Hematopoietic multipotent progenitor cell treated with erythropoietin and hydrocortisone succinate and interleukin-3 and kit ligand, for 6 days (in vitro differentiated cells): ENCODE measurements at regions not wholly inside any gene's neighbourhood (a gene's known extent, or its start where the extent isn't known, plus 50 kb on each side); places are given as distances from the start of the nearest gene placed in this dataset.

Experiments
- DNase-seq: peaks from one replicate; pipeline ENCODE4 v3.0.0-alpha.2; 2015

DNA sequence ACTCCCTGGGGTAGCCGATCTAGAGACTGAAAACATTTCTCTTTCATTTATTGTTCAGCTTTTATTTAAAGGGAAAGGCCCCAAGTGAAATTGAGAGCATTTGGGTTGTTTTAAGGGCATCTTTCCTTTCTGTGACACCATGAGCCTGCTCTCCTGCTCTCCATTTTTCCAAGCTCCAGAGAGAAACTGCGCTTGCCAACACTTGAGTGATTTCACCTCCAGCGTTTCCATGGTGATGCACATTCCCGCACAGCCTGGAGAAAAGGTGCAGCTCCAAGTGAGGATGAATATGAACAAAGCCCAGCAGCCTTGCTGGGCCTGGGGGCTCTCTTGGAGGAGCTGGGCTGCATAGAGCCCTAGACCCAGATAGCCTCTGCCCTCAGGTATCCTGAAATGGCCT is 159.2 kb upstream of the PPP2R3A start:
- no peak for DNase-seq

DNA sequence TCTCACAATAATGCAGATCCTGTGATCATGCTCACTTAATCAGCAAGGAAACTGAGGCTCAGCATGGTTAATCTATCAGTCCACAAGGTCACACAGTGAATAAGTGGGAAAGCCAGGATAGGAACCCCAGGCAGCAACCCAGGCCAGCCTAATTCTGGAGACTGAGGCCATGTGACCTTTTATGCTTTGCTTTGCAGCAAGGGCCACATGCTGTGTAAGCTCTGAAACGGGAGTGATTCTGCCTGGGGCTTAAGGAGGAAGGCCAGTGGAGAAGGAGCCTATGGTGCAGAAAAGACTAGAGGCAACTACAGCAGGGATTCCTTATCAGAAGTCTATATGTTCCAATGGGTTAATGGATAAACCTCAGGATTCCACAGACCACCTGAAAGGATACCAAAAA is 157.6 kb upstream of the PPP2R3A start:
- DNase-seq, result no peak

DNA sequence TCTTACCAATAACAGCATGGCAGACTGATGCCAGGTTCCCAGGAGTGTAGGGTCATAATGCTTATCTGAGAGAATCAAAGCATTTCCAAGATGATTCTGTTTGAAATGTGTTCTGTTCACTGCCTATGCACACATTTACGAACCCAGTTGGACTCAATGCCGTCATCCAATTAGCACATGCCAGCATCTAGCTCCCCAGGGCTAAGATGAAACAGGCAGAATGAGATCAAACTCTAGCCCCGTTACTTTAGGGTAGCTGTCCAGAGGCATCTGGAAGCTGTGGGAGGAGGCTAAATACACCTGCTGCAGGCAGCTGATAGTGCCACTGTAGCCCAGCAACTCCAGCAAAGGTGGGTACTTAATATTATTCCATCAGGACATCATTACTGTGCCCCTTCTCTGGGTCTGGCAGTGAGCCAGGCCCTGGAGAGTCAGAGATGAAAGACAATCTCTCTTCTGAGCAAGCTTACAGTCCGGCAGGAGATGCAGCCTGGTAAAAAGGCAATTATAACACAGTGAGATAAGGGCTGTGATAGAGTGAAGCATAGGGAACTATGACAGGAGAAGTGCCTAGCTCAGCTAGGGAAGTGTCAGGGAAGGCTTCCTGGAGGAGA is 156.4 kb upstream of the PPP2R3A start:
- DNase-seq, result no peak

DNA sequence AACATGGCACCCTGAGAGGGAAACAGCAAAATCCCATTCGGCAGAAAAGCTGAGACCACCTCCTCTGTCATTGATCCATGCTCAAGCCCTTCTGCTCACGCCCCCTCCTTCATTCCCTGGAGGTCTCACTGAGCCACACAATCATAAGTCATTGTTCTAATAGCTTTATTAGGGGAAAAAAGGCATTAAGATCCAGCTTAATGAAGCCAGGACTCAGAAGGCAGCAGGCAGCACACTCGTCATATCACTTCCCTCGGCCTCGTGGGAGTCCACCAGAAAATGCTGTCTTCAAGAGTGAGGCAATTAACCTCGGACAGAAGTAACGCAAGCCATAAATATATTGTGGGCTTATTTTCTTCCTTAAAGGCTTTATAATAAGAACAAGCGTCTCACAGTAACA is 153.9 kb upstream of the PPP2R3A start:
- DNase-seq, result no peak

DNA sequence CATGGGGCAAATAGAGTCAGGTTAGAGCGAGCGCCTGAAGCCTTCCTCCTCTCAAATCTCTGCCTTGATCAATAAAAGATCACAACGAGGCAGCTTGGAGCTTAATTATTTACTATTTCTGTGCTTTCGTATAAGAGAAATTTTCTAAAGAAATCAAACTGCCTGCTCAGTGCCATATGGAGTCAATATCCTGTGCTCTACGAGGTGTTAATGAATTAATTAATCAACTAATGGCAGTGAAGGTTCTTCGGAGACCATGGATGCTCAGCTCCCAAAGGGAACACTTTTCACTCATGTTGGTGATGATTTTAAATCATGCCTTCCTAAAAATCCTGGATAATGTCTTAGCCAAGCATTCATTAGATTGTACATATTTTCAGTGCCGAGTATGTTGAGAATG is 153.5 kb upstream of the PPP2R3A start:
- no peak for DNase-seq

DNA sequence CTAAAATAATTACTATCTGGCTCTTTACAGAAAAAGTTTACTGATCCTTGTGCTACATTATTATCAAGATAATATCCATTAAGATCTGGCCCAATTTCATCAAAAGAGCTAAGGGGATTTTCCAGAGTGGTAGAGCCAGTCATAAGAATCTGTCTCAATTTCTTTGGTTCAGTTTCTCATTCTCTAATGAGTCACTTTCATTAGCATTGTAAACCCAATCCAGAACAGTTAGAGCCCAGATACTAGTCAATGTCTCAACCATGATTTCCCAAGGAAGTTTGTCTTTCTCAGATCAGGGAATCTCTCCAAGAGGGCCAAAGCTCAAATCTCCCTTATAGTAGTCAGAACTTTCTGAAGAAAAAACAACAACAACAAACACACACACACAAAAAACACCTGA is 131.1 kb upstream of the PPP2R3A start:
- no peak for DNase-seq

DNA sequence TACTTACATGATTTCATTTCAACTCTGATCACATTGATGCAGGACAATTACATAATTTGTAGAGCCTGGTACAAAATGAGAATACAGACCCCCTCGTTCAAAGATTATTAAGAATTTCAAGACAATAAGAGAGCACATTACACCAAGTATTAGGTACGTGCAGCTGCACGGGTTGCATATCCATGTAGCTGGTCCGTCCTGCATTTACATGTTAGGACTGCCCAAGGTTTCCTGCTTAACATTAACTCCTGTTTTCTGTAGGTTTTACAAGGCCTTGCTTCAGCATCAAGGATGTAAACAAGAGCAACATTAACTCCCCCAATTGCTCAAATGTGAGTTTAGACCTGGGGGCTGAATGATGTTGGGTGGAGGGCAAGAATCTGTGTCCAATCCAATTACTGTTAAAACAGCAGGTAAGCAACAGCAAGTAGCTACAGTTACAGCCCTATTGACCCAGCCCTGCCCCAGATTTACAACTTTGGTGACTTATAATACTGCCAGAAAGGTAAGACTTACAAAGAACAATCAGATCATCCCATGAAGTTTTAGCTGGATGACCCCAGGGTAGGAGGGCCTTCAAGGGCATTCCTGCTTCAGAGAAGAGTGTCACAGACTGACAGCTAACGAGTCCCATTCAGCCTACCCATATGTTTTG is 127.4 kb upstream of the PPP2R3A start:
- DNase-seq, result no peak

DNA sequence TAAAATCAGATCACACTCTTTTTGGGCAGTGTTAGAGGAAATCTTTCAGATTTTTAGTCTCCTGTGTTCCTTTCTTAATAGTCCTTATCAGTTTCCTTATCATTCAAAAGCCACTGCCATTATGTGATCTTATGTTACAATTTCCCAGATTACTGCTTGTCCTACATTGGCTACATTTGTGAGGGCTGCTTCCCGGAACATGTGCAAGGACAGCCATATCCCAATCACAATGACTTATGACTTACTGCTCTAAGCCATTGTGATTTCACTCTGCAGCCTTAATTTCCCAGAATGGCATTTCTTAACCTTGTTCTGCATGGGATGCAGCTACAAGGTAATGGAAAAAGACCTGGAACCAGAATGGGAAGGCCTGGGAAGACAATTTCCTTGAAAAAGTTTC is 125.1 kb upstream of the PPP2R3A start:
- DNase-seq, result no peak

DNA sequence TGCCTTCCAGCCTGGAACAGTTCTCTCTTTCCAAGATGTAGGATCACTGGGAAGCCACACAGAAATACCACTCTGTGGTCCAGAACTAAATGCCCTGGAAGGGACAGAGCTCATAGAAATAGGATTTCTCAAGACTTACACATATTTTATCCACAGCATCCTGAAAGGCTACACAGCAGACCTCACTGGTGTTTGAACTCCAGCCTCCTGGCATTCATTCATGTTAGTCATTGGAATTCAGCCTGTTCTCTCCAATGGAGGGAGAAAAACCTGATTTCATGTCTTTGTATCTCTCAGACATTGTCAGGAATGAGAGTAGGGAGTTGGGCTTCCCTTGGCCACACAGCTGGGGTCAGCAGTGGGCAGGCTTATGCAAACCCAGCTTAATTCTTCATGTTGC is 121.1 kb upstream of the PPP2R3A start:
- DNase-seq, result no peak

DNA sequence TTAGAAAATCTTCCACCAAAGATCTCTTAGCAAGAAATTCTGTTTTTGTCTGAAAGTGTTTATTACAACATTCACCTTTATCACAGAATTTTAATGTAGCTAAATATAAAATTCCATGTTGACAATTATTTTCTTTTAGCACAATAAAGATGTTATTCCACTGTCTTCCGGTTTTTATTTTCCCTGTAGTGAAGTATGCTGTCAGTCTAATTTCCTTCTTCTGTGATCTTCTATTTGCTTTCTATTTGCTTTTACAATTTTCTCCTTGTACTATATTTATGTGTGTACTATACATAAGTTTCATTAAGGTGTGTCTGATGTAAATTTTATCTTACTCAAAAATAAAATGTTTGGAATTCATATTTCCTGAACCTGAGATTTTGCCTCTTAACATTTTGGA is 117.5 kb upstream of the PPP2R3A start:
- DNase-seq, result no peak

DNA sequence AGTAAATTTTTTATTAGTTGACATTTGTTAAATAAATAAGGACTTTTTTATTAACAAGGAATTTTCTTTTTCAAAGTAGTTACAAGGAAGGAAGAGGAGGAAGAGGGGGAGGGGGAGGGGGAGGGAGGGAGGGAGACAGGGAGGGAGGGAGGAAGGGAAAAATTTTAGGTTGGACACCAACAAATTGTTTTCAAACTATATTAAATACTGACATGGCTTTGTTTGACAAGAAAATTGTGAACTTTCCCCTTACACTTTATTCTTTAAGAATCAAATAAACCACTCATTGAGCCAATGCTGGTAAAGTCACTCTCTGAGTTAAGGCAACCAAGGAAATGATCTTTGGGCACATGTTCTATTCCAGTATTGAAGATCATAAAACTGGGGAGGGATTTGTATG is 115.7 kb upstream of the PPP2R3A start:
- no peak for DNase-seq

DNA sequence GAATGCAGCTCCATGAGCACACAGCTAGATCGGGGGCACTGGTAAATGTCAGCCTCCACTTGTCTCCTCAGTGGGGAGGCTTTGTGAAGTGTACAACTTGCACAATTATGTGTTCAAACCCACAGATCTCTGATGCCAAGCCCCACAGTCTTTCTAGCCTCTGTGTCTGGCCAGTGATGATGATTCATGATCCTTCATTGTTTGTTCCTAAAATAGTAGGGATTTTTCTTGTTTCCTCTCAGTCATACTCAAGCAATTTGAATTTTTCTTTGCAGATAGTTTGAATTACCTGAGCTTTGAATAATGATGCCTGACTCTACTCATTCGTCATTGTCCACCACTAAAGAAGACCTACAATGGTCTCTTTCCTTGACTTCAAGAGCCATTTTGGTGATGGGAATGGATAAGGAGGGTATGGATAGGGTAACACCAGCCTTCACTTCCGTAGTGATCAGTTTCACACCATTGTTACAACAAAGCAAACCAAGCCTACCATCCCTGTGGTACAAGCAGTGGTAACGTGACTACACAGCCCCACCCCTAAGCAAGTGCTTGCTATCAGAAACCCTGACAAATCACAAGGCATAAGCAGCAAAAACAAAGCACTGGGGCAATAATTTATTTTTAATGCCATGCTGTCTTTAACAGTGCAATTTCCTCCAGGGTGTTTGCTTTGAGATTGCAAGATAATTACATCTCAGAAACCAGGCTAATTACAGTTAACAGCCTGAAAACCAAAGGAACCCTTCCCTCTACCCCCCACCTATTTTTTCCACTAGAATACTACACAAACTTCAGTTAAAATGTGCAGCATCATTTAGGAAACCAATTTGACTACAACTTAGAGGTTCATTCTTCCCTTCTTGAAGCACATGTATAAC is 114.1 kb upstream of the PPP2R3A start:
- no peak for DNase-seq

DNA sequence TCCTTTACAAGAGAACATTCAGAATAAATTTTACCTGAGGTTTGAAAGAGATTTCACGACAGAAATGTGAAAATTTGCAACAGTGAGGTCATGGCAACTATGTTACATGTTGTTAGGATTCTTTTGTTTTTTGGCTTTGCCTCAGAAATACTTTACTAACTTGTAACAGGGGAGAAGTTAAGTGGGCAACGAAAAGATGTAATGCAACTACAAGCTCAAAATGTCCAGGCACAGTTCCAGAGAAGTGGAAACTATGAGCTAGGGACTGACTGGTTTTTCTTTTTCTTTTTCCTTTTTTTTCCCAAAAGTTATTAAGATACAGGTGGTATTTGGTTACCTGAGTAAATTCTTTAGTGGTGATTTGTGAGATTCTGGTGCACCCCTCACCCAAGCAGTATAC is 111.5 kb upstream of the PPP2R3A start:
- no peak for DNase-seq

DNA sequence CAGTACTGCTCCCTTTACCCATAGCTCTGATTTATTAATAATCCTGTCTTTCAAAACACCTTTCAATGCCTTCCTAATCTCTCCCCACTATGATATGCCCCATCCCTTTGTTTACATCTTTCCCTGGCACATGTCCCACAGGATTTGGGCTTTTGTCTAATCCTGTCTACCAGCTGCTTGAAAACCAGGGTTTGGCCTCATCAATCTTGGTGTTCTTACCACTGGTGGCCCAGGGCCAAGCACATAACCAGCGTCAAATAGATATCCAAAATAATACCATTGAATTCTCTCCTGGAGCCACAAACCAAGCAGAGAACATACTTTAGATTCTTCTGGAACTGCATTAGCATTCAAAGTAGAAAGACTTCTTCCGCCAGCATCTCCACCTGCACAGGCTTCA is 104.8 kb upstream of the PPP2R3A start:
- no peak for DNase-seq

DNA sequence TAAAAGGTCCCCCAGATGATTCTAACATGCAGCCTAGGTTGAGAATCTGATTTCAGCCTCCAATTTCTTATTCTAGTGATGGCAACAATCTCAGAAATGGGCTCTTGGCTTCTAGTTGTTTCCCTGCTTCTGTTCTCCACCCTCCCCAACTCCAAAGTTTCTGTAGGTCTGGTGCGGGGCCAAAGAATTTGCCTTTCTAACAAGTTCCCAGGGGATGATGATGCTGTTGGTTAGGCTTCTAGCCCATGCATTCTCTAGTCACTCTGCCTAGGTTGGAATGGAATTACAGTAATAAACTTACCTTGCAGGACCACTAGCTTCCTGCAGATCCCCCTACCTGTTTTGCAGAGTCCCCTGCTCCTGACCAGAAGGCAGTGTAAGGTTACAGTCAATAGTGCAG is 103.2 kb upstream of the PPP2R3A start:
- no peak for DNase-seq

DNA sequence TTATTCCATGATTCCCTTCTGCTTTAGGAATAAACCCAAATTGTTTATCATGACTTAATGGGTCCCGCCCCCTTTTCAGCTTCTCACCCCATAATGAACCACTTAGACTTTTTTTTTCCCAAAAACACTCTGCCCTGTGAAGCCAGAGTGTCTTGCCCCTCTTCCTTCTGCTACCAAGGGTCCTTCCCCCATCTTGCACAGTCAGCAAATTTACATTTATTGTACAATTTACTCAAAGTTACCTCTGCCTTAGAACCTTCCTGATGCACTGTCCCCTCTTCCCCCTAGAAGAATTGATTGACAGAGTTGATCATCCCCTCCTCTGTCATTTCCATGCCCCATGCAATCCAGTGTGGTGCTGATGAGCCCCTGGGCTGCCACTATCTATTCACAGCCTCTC is 101.5 kb upstream of the PPP2R3A start:
- DNase-seq, result no peak

DNA sequence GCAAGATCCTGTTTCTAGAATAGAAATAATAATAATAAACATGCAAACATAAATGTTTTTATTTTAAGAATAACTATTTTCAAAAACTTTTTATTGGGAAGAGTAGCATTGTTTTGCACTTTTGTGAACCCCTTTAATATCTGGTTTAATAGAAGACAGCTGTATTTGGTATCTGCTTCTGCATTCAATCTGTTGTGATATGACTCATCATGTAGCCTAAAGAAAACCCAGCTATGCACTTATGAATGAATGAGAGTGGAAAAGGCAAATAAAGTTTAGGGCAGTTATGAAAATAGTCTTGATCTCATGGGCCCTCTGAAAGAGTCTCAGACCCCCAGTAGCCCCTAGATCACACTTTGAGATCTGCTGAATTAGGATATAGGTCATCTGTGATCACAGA is 100.4 kb upstream of the PPP2R3A start:
- DNase-seq, result no peak

DNA sequence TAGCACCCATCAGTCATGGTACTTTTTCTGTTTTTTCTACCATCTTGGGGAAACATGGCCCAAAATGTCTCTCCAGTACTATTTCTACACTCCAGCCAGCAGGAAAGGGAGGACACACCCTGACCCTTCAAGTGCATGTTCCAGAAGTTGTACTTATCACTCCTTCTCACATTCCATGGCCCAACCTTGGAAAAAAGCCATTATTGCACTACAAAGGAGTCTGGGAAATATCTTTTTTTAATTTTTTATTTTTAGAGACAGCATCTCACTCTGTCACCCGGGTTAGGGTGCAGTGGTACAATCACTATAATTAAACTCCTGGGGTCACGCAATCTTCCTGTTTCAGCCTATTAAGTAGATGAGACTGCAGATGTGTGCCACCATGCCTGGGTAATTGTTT is 100.0 kb upstream of the PPP2R3A start:
- no peak for DNase-seq

DNA sequence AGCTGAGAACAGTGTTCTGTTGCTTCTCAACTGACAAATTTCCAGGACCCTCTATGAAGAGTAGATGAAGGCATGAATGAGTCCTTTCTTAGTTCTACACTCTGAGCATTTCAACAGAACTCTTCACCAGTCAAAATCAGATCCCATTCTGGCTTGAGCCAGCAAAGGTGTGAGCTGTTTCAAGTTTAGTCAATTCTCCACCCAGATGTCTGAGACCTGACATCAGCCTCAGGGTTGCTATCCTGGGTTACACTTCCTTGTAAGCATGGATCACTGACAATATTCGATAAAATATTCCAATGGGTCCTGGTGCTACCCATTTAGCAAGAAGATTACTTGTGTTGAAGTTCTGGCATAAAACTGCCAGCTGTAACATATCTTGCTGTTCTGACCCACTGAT is 97.6 kb upstream of the PPP2R3A start:
- no peak for DNase-seq

DNA sequence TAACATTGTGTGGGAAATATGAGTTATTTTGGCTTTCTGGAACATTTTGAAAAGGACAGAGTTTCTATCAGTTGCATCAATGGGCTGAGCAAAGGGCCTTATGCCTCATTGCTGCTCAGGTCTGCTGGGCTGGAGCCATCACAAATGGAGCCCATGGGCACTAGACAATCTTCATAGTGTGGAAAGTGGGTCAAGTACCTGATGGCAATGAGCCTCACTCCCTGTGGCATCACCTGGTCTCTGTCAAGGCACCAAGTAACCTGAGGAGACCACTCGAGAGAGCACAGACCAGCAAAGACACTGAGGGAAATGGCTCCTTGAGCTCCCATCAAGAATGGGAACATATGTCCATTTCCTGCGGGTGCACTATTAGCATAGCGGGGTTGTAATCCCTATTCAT is 96.7 kb upstream of the PPP2R3A start:
- DNase-seq, result no peak

DNA sequence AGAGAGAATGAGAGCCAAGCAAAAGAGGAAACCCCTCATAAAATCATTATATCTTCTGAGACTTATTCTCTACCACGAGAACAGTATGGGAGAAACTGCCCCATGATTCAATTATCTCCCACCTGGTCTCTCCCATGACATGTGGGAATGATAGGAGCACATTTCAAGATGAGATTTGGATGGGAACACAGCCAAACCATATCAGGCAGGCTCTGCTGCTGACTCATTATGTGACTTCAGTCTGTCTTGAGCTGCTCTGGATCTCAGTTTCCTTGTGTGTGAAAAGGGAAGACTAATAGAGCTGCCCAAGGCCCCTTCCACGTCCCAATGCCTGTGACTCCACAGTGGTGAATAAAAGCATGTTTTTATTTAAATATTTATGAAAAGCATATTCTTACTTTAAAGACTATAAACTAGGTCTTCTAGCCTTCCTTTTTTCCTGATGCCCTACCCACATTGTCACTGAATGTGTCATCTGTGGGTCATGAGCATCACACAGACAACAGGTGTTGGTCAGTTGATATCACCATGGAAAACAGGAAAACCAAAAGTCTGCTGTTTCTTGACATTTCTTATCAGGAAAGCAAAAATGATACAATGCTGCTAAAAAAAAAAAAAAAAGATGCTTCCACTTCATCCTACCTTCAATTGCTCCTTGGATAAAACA is 96.0 kb upstream of the PPP2R3A start:
- DNase-seq, result no peak

DNA sequence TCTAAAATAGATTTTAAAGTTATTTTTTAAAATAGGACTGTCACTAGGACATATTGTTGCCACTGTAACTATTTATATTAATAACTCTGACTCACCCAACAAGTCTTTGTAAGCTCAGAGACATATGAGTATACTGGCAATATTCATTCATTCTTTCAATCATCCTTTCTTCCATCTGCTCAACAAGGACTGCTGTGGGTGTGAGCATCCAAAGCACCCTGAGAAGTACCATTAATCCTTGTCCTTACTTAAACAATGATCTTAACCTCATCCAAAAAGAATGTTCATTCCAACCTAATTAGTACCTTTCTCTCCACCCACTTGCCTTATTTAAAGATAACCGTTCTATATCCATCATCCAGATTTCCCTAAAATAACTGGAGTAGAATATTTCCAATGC is 94.2 kb upstream of the PPP2R3A start:
- no peak for DNase-seq

DNA sequence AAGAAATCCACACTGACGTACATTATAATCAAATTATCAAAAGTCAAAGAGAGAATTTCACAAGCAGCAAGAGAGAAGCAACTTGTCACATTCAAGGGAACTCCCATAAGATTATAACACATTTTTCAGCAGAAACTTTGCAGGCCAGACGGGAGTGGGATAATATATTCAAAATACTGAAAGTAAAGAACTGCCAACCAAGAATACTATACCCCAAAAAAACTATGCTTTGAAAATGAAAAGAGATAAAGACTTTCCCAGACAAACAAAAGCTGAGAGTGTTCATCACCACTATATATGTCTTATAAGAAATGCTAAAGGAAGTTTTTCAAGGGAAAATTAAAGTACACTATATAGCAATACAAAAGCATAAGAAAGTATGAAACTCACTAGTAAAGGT is 91.5 kb upstream of the PPP2R3A start:
- no peak for DNase-seq

DNA sequence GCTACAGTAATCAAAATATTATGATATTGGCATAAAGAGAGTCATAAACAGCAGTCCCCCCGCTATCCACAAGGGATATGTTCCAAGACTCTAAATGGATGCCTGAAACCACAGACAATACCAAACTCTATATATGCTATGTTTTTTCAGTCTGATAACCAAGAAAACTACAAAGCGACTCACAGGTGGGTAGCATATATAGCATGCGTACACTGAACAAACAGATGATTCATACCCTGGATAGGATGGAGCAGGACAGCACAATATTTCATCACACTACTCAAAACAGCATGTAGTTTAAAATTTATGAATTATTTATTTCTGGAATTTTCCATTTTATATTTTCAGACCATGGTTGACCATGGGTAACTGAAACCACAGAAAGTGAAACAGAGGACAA is 87.0 kb upstream of the PPP2R3A start:
- DNase-seq, result no peak
